Neural cell (in vitro differentiated cells): ENCODE measurements at regions not wholly inside any gene's neighbourhood (a gene's known extent, or its start where the extent isn't known, plus 50 kb on each side); places are given as distances from the start of the nearest gene placed in this dataset.

Experiments used
- H2AFZ ChIP-seq: fragments of 200-600, 300-800 bp; sonication (generic), shearing (Covaris generic); 2 replicates; pipeline ENCODE4 v1.6.0; 2014; ENCODE audit warnings: low read depth, mild to moderate bottlenecking, antibody characterized with exemption, low read length, moderate library complexity
- H3F3A ChIP-seq: fragments of 200-600 bp; shearing (Covaris generic); 2 replicates; pipeline ENCODE4 v1.6.1; 2016; ENCODE audit warnings: mild to moderate bottlenecking, moderate library complexity, mixed read lengths, antibody characterized with exemption, low read length; ENCODE audit not compliant: insufficient read depth, poor library complexity, severe bottlenecking
- H3K27ac ChIP-seq: fragments of 200-600, 300-800 bp; sonication (generic), shearing (Covaris generic); 2 replicates; pipeline ENCODE4 v1.5.1; 2014; ENCODE audit warnings: mild to moderate bottlenecking, low read length, moderate library complexity
- H3K27me3 ChIP-seq: fragments of 300-800, 200-600 bp; sonication (generic), shearing (Covaris generic); 2 replicates; pipeline ENCODE4 v1.6.0; 2014; ENCODE audit warnings: mild to moderate bottlenecking, low read depth, low read length, moderate library complexity; ENCODE audit not compliant: insufficient read depth
- H3K36me3 ChIP-seq: fragments of 300-800, 200-600 bp; sonication (generic), shearing (Covaris generic); 2 replicates; pipeline ENCODE4 v1.5.1; 2014; ENCODE audit warnings: mild to moderate bottlenecking, antibody characterized with exemption, low read length, moderate library complexity; ENCODE audit not compliant: insufficient read depth
- H3K4me2 ChIP-seq: fragments of 300-800, 200-600 bp; sonication (generic), shearing (Covaris generic); 2 replicates; pipeline ENCODE4 v1.6.0; 2014; ENCODE audit warnings: mild to moderate bottlenecking, low read length
- H3K4me3 ChIP-seq: fragments of 300-800, 200-600 bp; sonication (generic), shearing (Covaris generic); 2 replicates; pipeline ENCODE4 v1.5.1; 2014; ENCODE audit warnings: mild to moderate bottlenecking, low read length, moderate library complexity
- H3K79me2 ChIP-seq: fragments of 200-600 bp; shearing (Covaris generic); replicated peaks from 2 replicates; pipeline ENCODE4 v1.6.0; 2014; ENCODE audit warnings: mild to moderate bottlenecking, low read length, moderate library complexity; ENCODE audit not compliant: insufficient read depth
- H3K9ac ChIP-seq: fragments of 300-800, 200-600 bp; sonication (generic), shearing (Covaris generic); 2 replicates; pipeline ENCODE4 v1.6.1; 2016; ENCODE audit warnings: mild to moderate bottlenecking, low read length, mixed read lengths
- H3K9me2 ChIP-seq: fragments of 200-600 bp; shearing (Covaris generic); 2 replicates; pipeline ENCODE4 v1.6.1; 2016; ENCODE audit warnings: mild to moderate bottlenecking, low read length, mixed read lengths; ENCODE audit not compliant: insufficient read depth
- H3K9me3 ChIP-seq: fragments of 200-600, 300-800 bp; sonication (generic), shearing (Covaris generic); 2 replicates; pipeline ENCODE4 v1.6.1; 2016; ENCODE audit warnings: mild to moderate bottlenecking, mixed run types, low read length, moderate library complexity, mixed read lengths
- H4K20me1 ChIP-seq: fragments of 200-600 bp; shearing (Covaris generic); 2 replicates; pipeline ENCODE4 v1.6.1; 2016; ENCODE audit warnings: mild to moderate bottlenecking, mixed run types; ENCODE audit not compliant: insufficient read depth
- EP300 ChIP-seq: fragments of 450-650 bp; conservative IDR thresholded peaks from 2 replicates; pipeline ENCODE4 v1.6.1; 2014; ENCODE audit warnings: antibody characterized with exemption, mild to moderate bottlenecking, moderate library complexity; ENCODE audit not compliant: poor library complexity, severe bottlenecking
- EZH2 ChIP-seq: fragments of 200-600, 300-800 bp; shearing (Covaris generic), sonication (generic); IDR thresholded peaks from 2 replicates; pipeline ENCODE4 v1.6.1; 2014; ENCODE audit warnings: antibody characterized with exemption, low read length, borderline replicate concordance, mild to moderate bottlenecking; ENCODE audit not compliant: insufficient read depth, poor library complexity, severe bottlenecking
- MXI1 ChIP-seq: fragments of 450-650 bp; conservative IDR thresholded peaks from 2 replicates; pipeline ENCODE4 v1.6.1; 2014; ENCODE audit warnings: antibody characterized with exemption, mild to moderate bottlenecking; ENCODE audit not compliant: poor library complexity, severe bottlenecking
- POLR2AphosphoS5 ChIP-seq: IDR thresholded peaks from 2 replicates; pipeline ENCODE4 v1.6.1; 2012
- RAD21 ChIP-seq: fragments of 450-650 bp; conservative IDR thresholded peaks from 2 replicates; pipeline ENCODE4 v1.6.1; 2014; ENCODE audit warnings: antibody characterized with exemption, mild to moderate bottlenecking, moderate library complexity
- SMC3 ChIP-seq: fragments of 450-650 bp; conservative IDR thresholded peaks from 2 replicates; pipeline ENCODE4 v1.6.1; 2014; ENCODE audit warnings: antibody characterized with exemption, mild to moderate bottlenecking, moderate library complexity; ENCODE audit not compliant: poor library complexity
- TAF1 ChIP-seq: IDR thresholded peaks from 2 replicates; pipeline ENCODE4 v1.6.1; 2012; ENCODE audit warnings: low read depth
- TF ChIP-seq, protein P1 (sequence below): fragments of 450-650 bp; IDR thresholded peaks from 2 replicates; pipeline ENCODE4 v1.5.1; 2014; ENCODE audit warnings: antibody characterized with exemption, mild to moderate bottlenecking, moderate library complexity; ENCODE audit not compliant: poor library complexity, severe bottlenecking
- TF ChIP-seq, protein P2 (sequence below): IDR thresholded peaks from 2 replicates; pipeline ENCODE4 v1.6.1; 2012; ENCODE audit warnings: borderline replicate concordance

DNA sequence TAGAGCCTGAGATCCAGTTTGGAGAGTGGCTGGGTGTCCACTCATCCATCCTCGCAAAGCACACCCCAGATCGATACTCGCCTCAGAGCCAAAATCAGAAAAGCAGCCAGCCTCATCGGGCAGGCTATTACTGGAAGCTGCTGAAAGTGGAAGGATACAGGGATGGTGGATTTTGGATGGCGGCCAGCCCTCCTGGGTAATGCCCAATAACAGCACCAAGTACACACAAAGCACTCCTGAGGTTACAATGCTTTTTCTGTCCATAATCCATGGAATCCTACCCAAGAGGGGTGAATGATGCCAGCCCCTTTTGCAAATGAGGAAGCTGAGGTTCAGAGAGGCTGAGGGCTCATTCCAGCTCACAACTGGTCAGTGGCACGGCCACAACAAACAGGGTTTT lies 93.1 kb upstream of the SLC6A11 start:
- H2AFZ ChIP-seq, result no peak overlapping the region
- H3K4me3 ChIP-seq, result no peak overlapping the region
- H3K9me2 ChIP-seq, result no peaks in the 10 kb centered on the region
- no peaks in the 10 kb centered on the region for H3F3A ChIP-seq
- no peak overlapping the region for H3K4me2 ChIP-seq
- no peaks in the 10 kb centered on the region for H3K79me2 ChIP-seq
- no peaks in the 10 kb centered on the region for H4K20me1 ChIP-seq
- no peaks in the 10 kb centered on the region for H3K9me3 ChIP-seq
- no peak overlapping the region for H3K9ac ChIP-seq
- TF ChIP-seq, protein P1, sequence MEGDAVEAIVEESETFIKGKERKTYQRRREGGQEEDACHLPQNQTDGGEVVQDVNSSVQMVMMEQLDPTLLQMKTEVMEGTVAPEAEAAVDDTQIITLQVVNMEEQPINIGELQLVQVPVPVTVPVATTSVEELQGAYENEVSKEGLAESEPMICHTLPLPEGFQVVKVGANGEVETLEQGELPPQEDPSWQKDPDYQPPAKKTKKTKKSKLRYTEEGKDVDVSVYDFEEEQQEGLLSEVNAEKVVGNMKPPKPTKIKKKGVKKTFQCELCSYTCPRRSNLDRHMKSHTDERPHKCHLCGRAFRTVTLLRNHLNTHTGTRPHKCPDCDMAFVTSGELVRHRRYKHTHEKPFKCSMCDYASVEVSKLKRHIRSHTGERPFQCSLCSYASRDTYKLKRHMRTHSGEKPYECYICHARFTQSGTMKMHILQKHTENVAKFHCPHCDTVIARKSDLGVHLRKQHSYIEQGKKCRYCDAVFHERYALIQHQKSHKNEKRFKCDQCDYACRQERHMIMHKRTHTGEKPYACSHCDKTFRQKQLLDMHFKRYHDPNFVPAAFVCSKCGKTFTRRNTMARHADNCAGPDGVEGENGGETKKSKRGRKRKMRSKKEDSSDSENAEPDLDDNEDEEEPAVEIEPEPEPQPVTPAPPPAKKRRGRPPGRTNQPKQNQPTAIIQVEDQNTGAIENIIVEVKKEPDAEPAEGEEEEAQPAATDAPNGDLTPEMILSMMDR, result no peak
- TF ChIP-seq EP300 (no peak), MXI1 (no peak), TAF1 (no peak), EZH2 (no peak), POLR2AphosphoS5 (no peak), RAD21 (no peak)
- TF ChIP-seq, protein P2, sequence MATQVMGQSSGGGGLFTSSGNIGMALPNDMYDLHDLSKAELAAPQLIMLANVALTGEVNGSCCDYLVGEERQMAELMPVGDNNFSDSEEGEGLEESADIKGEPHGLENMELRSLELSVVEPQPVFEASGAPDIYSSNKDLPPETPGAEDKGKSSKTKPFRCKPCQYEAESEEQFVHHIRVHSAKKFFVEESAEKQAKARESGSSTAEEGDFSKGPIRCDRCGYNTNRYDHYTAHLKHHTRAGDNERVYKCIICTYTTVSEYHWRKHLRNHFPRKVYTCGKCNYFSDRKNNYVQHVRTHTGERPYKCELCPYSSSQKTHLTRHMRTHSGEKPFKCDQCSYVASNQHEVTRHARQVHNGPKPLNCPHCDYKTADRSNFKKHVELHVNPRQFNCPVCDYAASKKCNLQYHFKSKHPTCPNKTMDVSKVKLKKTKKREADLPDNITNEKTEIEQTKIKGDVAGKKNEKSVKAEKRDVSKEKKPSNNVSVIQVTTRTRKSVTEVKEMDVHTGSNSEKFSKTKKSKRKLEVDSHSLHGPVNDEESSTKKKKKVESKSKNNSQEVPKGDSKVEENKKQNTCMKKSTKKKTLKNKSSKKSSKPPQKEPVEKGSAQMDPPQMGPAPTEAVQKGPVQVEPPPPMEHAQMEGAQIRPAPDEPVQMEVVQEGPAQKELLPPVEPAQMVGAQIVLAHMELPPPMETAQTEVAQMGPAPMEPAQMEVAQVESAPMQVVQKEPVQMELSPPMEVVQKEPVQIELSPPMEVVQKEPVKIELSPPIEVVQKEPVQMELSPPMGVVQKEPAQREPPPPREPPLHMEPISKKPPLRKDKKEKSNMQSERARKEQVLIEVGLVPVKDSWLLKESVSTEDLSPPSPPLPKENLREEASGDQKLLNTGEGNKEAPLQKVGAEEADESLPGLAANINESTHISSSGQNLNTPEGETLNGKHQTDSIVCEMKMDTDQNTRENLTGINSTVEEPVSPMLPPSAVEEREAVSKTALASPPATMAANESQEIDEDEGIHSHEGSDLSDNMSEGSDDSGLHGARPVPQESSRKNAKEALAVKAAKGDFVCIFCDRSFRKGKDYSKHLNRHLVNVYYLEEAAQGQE, result no peak
- H3K27me3 ChIP-seq, result no peaks in the 10 kb centered on the region
- no peaks in the 10 kb centered on the region for H3K36me3 ChIP-seq
- no peak overlapping the region for H3K27ac ChIP-seq

DNA sequence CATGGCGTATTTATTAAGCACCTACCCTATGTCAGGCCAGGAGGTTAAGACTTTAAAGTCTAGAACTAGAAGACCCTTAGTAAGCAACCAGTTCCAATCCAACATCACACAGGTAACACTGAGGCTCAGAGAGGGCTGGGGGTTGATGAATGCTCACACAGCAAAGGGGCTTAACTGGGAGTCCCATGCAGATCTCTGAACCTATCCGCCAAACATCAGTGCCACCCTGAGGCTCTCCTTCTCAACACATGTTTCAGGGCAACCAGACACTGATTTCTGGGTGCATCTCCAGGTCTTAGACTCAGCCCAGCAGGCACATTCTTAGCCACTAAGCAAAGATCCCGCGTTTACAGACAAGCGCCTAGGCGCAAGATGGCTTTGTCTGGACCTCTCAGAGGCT lies 92.0 kb upstream of the SLC6A11 start:
- no peak overlapping the region for H3K4me2 ChIP-seq
- no peak overlapping the region for H3K9ac ChIP-seq
- H2AFZ ChIP-seq, result no peak overlapping the region
- no peaks in the 10 kb centered on the region for H3K79me2 ChIP-seq
- no peaks in the 10 kb centered on the region for H3K36me3 ChIP-seq
- TF ChIP-seq MXI1 (no peak), EZH2 (no peak), SMC3 (no peak)
- TF ChIP-seq, protein P2, result no peak
- TF ChIP-seq, protein P1, result no peak
- no peak overlapping the region for H3K27ac ChIP-seq
- no peaks in the 10 kb centered on the region for H3K27me3 ChIP-seq
- H3K9me3 ChIP-seq, result no peaks in the 10 kb centered on the region
- H4K20me1 ChIP-seq, result no peaks in the 10 kb centered on the region
- no peaks in the 10 kb centered on the region for H3F3A ChIP-seq
- no peak overlapping the region for H3K4me3 ChIP-seq
- no peaks in the 10 kb centered on the region for H3K9me2 ChIP-seq
